OCI-LY3 (cell line): ENCODE measurements at regions not wholly inside any gene's neighbourhood (a gene's known extent, or its start where the extent isn't known, plus 50 kb on each side); places are given as distances from the start of the nearest gene placed in this dataset.

Experiments
- CTCF ChIP-seq: fragments of 200-600, 300-600 bp; sonication (generic); IDR thresholded peaks from 2 replicates; pipeline ENCODE4 v1.5.1; 2014; ENCODE audit warnings: antibody characterized with exemption, low read length, low read depth
- EZH2phosphoT487 ChIP-seq: fragments of 200-600 bp; shearing (Covaris generic); IDR thresholded peaks from 2 replicates; pipeline ENCODE4 v1.6.1; 2018; ENCODE audit warnings: antibody characterized with exemption, mixed run types, low read depth

GRCh38 chr6:27758491-27758890 is 153.7 kb downstream of the OR2B2 start:
- TF ChIP-seq CTCF (no peak), EZH2phosphoT487 (no peak)
